GM12872 (cell line): ENCODE measurements at regions not wholly inside any gene's neighbourhood (a gene's known extent, or its start where the extent isn't known, plus 50 kb on each side); places are given as distances from the start of the nearest gene placed in this dataset.

Experiments used
- TF ChIP-seq, protein P1 (sequence below): IDR thresholded peaks from 3 replicates; pipeline ENCODE4 v1.5.1; 2011; ENCODE audit warnings: low read depth, mild to moderate bottlenecking, low read length, moderate library complexity; ENCODE audit not compliant: insufficient read depth

DNA sequence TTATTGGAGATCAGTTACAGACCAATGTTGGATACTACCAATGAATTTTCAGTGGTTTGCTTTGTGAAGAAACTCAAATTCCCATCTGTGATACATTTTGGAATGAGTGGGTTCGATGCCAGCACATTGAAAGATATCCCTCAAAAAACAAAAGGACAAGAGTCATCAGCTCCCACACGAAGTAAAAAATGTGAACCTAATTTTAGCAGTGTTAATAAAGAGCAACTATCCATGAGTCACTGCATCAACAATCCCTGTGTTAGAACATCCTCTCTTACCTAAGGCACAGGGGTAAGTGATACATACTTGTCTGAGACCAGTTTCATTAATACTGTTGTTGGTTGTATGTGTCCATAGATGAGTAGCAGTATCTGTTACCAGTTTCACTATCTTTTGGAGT is 551.8 kb upstream of the SOX11 start:
- TF ChIP-seq, protein P1, sequence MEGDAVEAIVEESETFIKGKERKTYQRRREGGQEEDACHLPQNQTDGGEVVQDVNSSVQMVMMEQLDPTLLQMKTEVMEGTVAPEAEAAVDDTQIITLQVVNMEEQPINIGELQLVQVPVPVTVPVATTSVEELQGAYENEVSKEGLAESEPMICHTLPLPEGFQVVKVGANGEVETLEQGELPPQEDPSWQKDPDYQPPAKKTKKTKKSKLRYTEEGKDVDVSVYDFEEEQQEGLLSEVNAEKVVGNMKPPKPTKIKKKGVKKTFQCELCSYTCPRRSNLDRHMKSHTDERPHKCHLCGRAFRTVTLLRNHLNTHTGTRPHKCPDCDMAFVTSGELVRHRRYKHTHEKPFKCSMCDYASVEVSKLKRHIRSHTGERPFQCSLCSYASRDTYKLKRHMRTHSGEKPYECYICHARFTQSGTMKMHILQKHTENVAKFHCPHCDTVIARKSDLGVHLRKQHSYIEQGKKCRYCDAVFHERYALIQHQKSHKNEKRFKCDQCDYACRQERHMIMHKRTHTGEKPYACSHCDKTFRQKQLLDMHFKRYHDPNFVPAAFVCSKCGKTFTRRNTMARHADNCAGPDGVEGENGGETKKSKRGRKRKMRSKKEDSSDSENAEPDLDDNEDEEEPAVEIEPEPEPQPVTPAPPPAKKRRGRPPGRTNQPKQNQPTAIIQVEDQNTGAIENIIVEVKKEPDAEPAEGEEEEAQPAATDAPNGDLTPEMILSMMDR = no peak

DNA sequence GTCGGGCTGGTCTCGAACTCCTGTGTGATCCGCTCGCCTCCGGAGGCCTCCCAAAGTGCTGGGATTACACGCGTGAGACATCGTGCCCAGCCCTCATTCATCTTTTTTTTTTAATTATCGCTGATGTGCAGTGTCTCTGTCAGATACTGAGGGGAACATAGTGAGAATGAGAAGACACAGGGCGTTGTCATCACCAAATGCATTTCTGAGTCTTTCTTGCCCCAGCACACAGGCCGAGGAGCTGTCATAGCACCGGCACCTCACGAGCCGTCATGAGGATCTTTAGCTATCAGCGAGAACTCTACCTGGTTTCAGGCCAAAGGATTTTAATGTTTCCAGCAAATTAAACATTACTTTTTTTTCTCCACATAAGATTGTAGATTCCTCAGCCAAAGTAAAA is 548.0 kb upstream of the SOX11 start:
- TF ChIP-seq, protein P1 = no peak

DNA sequence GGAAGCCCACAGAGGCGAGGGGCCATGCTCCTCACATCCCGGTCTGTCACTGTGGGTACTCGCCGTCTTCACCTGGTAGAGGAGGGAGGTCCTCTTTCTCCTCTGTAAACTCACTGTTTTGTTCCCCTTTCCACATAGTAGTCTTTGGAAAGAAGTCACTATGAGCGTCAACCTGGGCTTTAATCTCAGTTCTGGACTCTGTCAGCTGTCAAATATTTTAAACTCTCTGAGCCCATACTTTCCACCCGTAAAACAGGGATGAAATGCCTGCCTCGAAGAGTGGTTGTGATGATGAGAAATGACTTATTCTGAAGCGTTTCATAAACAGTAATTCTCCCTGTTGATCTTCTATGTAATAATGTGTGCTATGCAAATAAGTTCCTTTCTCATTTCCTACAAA is 547.1 kb upstream of the SOX11 start:
- TF ChIP-seq, protein P1 = no peak

DNA sequence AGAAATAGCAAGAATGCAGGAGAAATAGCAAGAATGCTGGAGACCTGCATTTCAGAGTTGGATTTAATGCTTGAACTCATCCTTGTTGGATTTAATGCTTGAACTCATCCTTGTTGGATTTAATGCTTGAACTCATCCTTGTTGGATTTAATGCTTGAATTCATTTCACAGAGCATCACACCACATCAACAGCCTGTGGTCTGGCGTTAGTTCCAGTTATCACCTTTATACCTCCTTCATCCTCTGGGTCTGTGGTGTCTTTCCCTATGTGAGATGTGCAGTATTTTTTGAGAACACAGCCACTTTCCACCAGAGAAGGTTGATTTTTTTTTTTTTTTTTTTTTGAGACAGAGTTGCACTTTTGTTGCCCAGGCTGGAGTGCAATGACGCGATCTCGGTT is 546.4 kb upstream of the SOX11 start:
- TF ChIP-seq, protein P1 = no peak

DNA sequence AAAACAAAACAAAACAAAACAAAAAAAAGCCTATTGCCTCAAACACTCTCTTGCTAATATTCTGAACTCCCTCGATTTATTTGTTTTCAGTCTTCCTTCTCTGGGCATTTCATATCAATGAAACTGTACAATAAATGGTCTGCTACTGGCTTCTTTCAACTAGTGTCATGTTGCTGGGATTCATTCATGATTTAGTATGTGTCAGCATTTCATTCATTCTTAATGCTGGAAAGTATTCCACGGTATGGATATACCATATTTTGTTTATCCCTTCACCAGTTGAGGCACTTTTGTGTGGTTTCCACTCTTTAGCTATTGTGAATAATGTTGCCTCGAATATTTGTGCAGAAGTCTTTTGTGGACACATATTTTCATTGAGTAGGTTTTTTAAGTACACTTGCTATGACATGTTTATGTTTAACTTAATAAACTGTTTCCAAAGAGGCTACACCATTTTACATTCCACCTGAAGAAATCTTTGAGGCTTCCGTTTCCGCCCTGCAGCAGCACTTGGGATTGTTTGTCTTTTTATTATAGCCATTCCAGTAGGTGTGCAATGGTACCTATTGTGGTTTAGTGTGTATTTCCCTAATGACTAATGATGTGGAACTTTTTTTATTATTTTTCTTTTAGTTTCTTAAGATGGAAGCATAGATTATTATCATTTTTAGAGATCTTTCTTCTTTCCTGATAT is 543.6 kb upstream of the SOX11 start:
- TF ChIP-seq, protein P1 = no peak

DNA sequence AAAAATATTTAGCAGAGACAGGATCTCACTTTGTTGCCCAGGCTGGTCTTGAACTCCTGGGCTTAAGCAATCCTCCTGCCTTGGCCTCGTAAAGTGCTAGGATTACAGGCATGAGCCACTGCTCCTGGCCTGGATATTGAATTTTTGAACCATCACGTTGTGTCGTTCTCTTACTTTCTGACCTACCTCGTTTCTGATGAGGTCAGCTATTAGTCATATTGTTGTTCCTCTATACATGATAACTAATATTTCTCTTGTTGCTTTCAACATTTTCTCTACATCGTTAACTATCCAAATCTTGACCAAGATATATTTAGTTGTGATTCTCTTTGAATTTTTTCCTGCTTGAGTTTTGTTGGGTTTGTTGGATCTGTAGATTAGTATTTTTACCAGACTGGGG is 541.3 kb upstream of the SOX11 start:
- TF ChIP-seq, protein P1 = no peak

DNA sequence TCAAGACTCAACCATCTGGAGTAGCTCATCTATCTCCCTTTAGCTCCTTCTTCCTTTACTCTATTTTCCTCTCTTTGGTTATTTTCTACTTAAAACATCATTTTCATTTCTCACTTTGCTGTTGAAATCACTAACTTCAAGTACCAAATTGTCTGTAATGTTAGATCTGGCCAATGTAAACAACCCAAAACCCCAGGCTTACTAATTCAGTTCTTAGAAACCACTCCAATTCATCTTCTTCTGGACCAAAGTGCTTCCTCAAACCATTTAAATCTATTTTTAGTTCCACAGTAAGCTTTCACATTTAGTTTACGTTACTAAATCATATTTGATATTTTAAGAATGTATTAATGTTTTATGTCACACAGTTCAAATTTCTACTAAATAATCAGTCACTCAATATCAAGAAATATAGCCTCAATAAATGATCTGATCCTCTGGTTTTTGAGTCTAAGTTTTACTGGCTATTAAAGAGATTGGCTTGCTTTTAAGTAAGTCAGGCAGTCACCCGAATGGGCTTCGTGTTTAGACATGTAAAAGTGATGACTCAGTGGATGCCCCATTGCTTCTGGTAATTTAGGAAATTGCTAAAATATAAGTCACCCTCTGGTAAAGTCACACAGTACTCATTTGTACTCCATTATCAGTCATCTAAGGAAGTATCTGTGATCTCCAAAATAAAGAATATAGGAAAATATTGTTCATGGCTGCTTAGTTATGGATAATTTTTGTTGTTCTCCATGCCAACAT is 527.2 kb upstream of the SOX11 start:
- TF ChIP-seq, protein P1 = no peak
